Coronary artery (tissue), 2 donors: ENCODE measurements at regions not wholly inside any gene's neighbourhood (a gene's known extent, or its start where the extent isn't known, plus 50 kb on each side); places are given as distances from the start of the nearest gene placed in this dataset.
"Not testable (repeated sequence)": the region's sequence is repeated elsewhere in the genome, so short reads cannot be mapped to it uniquely, and the experiment has no call there.

ENCODE experiments used
- DNase-seq: peaks from one replicate; pipeline ENCODE4 v3.0.0-alpha.2; 2017; ENCODE audit warnings: low spot score
- H3K27ac ChIP-seq, 2 donors: fragments of 200-600 bp; sonication (generic); one replicate each; pipeline ENCODE4 v1.5.1; 2016 to 2019
- H3K4me3 ChIP-seq: fragments of 200-600 bp; sonication (generic); 2 replicates; pipeline ENCODE4 v1.5.1; 2016; ENCODE audit warnings: mild to moderate bottlenecking, moderate library complexity
- TF ChIP-seq, protein P1 (sequence below): fragments of 200-600 bp; sonication (generic); IDR thresholded peaks from one replicate; pipeline ENCODE4 v1.5.1; 2019; ENCODE audit warnings: antibody characterized with exemption

DNA sequence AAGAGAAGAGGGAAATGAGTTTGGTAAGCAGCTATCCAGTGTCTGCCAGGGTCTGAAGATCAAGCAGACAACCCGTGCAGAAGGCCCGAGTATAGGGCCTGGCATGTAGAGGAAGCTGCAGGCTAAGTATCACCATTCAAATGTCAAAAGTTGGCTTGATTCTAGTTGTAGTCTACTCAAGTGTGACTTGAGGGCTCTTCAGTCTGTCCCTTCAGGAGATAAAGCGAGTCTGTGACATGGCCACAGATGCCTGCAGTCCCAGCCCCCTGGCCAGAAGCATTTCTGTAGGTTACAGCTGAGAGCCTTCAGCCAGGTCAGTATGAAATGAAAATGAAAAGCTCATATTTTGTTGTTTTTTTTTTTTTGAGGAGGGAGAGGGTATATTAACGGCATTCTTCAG lies 97.8 kb upstream of the EEPD1 start:
- TF ChIP-seq, protein P1, sequence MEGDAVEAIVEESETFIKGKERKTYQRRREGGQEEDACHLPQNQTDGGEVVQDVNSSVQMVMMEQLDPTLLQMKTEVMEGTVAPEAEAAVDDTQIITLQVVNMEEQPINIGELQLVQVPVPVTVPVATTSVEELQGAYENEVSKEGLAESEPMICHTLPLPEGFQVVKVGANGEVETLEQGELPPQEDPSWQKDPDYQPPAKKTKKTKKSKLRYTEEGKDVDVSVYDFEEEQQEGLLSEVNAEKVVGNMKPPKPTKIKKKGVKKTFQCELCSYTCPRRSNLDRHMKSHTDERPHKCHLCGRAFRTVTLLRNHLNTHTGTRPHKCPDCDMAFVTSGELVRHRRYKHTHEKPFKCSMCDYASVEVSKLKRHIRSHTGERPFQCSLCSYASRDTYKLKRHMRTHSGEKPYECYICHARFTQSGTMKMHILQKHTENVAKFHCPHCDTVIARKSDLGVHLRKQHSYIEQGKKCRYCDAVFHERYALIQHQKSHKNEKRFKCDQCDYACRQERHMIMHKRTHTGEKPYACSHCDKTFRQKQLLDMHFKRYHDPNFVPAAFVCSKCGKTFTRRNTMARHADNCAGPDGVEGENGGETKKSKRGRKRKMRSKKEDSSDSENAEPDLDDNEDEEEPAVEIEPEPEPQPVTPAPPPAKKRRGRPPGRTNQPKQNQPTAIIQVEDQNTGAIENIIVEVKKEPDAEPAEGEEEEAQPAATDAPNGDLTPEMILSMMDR = no peak
- Histone ChIP-seq H3K4me3 (no peak overlapping the region), H3K27ac (no peak overlapping the region)

DNA sequence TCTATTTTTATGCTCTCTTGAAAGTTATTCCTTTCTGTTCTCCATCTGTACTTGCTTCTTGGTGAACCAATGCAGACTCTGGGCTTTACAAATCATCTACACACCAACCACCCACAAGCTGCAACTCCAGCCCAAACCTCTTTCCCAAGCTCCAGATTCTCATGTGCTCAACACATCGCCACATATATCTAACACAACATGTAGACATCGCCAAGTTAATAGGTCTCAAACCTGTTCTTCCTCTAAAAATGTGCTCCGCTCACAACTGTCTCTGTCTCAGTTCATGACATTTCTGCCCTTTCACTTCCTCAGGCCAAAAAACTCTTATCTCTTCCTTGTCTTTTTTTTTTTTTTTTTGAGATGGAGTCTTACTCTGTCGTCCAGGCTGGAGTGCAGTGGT lies 95.7 kb upstream of the EEPD1 start:
- no peak for DNase-seq
- TF ChIP-seq, protein P1 = no peak
- Histone ChIP-seq H3K27ac (no peak overlapping the region), H3K4me3 (no peak overlapping the region)

More for the DNA sequence above, 97.8 kb upstream of the EEPD1 start:
- no peak for DNase-seq

DNA sequence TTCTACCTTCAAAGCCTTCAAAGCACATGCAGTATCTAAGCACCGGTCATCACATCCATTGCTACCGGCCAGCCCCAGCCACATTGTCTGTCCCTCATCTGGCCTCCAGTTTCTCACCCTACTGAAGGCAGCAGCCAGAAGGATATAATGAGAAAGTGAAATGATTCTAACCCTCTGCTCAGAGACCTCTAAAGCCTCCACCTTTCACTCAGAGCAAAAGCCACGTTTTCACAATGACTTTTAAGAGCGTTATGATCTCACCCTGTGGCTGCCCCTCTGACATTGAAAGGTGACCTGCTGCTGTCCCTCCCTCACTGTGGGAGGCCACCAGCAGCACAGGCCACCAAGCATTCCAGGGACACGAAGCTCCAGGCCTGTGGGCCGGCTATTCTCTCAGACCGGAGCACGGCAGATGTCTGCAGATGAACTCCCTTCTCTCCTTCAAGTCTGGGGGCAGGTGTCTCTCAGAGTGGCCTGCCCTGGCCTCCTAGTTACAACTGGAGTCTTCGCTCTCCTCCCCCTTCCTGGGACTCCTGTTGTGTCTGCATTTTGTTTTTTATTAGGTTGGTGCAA lies 94.9 kb upstream of the EEPD1 start:
- no peak for DNase-seq

DNA sequence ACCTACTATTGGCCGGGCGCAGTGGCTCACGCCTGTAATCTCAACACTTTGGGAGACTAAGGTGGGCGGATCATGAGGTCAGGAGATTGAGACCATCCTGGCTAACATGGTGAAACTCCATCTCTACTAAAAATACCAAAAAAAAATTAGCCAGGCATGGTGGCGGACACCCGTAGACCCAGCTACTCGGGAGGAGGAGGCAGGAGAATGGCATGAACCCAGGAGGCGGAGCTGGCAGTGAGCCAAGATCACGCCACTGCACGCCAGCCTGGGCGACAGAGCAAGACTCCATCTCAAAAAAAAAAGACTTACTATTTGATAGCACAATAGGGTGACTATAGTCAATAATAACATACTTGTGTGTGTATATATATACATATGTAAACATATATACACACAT lies 92.7 kb upstream of the EEPD1 start:
- DNase-seq, H3K27ac ChIP-seq, H3K4me3 ChIP-seq: not testable (repeated sequence)

More for the DNA sequence above, 94.9 kb upstream of the EEPD1 start:
- Histone ChIP-seq H3K27ac (no peak overlapping the region), H3K4me3 (no peak overlapping the region)
- TF ChIP-seq, protein P1 = no peak

DNA sequence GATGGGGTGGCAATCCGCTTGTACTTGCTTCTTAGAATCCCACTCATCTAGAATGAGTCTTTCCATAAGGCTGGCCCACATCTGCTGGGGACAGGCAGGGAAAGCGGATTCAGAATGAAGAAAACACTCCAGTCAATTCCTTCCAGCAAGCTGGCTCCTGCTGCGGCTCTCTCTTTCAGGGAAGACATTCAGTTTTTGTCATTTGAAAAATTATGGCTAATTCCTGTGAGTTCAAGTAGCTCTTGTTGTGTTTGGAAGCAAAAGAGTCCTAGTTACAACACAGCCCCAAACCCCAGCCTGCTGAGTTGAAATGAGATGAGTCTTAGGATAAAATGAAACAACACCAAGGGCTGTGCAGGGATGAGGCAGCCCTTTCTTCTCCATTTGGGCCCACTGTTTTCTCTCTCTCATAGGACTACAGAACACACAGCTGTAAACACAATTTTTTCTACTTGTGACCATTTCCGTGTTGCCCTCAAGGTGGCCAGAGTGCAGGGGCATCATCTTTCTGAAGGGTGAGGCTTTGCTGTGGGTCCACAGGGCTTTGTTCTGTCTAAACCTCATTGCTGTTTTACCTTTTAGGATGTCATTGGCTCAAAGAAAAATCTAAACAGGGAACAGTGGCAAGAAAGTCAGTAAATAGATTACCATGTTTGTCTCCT lies 90.8 kb upstream of the EEPD1 start:
- no peak for DNase-seq
- Histone ChIP-seq H3K4me3 (no peak overlapping the region), H3K27ac (peak overlapping the region in 1 of 2 donors; percentile 19)

DNA sequence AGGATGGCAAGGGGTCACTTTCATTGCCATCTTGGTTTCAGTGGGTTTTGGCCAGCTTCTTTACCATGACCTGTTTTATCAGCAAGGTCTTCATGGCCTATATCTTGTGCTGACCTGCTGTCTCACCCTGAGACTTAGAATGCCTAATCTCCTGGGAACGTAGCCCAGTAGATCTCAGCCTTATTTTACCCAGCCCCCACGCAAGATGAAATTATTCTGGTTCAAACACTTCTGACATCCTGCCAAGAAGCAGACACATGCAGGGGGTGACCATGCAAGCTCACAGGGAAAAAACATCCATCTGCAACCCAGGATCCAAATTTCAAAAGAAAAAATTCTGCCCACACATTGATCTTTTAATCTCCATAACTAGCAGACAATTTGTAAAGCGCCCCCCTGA lies 88.4 kb upstream of the EEPD1 start:
- H3K4me3 ChIP-seq = no peak overlapping the region
- no peak overlapping the region for H3K27ac ChIP-seq
- DNase-seq = no peak
- TF ChIP-seq, protein P1 = no peak

More for the DNA sequence above, 90.8 kb upstream of the EEPD1 start:
- TF ChIP-seq, protein P1 = no peak

DNA sequence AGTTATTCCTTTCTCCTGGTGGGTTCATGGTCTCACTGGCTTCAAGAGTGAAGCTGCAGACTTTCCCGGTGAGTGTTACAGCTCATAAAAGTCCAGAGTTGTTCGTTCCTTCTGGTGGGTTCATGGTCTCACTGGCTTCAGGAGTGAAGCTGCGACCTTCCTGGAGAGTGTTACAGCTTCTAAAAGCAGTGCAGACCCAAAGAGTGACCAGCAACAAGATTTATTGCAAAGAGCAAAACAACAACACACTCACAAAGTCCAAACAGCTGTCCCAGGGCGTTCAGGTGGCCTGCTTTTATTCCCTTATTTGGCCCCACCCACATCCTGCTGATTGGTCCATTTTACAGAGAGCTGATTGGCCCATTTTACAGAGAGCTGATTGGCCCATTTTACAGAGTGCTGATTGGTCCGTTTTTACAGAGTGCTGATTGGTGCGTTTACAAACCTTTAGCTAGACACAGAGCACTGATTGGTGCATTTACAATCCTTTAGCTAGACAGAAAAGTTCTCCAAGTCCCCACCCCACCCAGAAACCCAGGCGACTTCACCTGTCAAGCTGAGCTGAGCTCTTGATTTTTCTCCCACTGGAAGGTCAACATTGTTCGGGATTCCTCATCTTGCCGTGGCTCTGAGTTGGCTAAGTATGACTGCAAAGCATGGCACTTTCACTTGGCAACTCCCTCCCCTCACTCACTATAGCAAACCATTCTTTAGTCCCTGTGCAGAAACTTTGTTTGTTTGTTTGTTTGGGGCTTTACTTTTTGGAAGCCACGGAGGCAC lies 87.3 kb upstream of the EEPD1 start:
- DNase-seq, H3K27ac ChIP-seq, H3K4me3 ChIP-seq: not testable (repeated sequence)

DNA sequence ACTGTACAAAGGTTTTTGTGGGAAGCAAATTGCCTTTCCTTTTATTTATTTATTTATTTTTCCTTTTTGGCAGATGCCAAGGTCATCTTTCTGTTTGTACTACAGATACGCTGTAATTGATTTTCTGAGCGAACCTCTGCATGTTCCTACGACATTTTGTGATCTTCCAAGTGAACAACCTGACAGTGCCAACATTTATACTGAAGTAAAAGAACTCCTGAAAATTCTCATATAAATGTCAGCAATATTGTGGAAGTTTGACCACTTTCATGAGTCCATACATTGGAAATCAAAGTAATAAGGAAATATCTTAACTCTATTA lies 86.8 kb upstream of the EEPD1 start:
- TF ChIP-seq, protein P1 = no peak
- Histone ChIP-seq H3K27ac (no peak overlapping the region), H3K4me3 (no peak overlapping the region)
- no peak for DNase-seq
